B cell (primary cell): ENCODE measurements at regions not wholly inside any gene's neighbourhood (a gene's known extent, or its start where the extent isn't known, plus 50 kb on each side); places are given as distances from the start of the nearest gene placed in this dataset.

Source experiments
- EZH2 ChIP-seq: IDR thresholded peaks from 2 replicates; pipeline ENCODE4 v1.6.1; 2012; ENCODE audit warnings: borderline replicate concordance, low read depth, mild to moderate bottlenecking, moderate library complexity, low read length; ENCODE audit not compliant: insufficient read depth, poor library complexity, severe bottlenecking
- TF ChIP-seq, protein P1 (sequence below): fragments of 200-600 bp; IDR thresholded peaks from one replicate; pipeline ENCODE4 v1.8.0; 2022; ENCODE audit warnings: antibody characterized with exemption, mild to moderate bottlenecking

DNA sequence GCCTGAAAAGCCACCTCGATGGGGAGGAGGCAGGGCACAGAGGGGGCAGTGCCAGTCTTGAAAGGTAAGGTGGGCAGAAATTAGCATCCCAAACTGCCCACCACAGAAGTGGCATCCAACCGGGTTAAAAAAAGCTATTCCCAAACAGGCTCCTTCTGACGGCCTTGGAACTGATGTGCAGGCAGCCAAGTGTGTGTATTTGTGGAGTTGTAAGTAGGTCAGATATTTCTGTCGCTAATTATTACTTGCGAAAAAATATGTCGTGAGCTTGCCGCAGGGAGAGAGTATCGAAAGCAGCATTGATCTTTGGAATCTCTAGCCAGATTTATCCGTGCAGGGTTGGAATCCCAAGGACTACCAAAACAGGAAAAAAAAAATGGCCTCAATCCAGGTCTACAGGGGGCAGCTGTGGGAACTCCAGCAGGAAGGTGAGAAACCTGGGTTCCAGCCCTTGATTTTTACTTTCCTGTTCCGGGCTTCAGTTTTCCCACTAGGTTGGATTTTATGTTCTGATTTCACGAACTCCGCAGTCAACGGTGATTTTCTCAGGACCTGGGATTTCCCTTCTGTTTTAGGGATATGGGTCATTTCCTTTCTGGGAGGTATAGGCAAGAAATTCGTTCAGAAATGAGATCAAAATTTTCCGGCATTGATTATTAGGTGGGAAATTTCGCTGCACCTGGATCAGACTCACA, 200.8 kb downstream of the RGS3 start:
- TF ChIP-seq, protein P1, sequence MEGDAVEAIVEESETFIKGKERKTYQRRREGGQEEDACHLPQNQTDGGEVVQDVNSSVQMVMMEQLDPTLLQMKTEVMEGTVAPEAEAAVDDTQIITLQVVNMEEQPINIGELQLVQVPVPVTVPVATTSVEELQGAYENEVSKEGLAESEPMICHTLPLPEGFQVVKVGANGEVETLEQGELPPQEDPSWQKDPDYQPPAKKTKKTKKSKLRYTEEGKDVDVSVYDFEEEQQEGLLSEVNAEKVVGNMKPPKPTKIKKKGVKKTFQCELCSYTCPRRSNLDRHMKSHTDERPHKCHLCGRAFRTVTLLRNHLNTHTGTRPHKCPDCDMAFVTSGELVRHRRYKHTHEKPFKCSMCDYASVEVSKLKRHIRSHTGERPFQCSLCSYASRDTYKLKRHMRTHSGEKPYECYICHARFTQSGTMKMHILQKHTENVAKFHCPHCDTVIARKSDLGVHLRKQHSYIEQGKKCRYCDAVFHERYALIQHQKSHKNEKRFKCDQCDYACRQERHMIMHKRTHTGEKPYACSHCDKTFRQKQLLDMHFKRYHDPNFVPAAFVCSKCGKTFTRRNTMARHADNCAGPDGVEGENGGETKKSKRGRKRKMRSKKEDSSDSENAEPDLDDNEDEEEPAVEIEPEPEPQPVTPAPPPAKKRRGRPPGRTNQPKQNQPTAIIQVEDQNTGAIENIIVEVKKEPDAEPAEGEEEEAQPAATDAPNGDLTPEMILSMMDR: no peak
- no peak for TF ChIP-seq EZH2
